Loucy (cell line): ENCODE measurements at regions not wholly inside any gene's neighbourhood (a gene's known extent, or its start where the extent isn't known, plus 50 kb on each side); places are given as distances from the start of the nearest gene placed in this dataset.

ENCODE experiments used
- CTCF ChIP-seq: fragments of 200-600 bp; sonication (generic); conservative IDR thresholded peaks from 2 replicates; pipeline ENCODE4 v1.5.1; 2014; ENCODE audit warnings: mild to moderate bottlenecking, antibody characterized with exemption, low read length
- EZH2phosphoT487 ChIP-seq: fragments of 200-600 bp; IDR thresholded peaks from 2 replicates; pipeline ENCODE4 v1.6.1; 2018; ENCODE audit warnings: antibody characterized with exemption, mild to moderate bottlenecking, moderate library complexity, borderline replicate concordance

- no peak for TF ChIP-seq EZH2phosphoT487
- no peak for TF ChIP-seq CTCF
Observed at GRCh38 chr7:28260969-28261368, 80.4 kb upstream of the JAZF1 start.
